ENCODE measurements at regions not wholly inside any gene's neighbourhood (a gene's known extent, or its start where the extent isn't known, plus 50 kb on each side); places are given as distances from the start of the nearest gene placed in this dataset.

DNA sequence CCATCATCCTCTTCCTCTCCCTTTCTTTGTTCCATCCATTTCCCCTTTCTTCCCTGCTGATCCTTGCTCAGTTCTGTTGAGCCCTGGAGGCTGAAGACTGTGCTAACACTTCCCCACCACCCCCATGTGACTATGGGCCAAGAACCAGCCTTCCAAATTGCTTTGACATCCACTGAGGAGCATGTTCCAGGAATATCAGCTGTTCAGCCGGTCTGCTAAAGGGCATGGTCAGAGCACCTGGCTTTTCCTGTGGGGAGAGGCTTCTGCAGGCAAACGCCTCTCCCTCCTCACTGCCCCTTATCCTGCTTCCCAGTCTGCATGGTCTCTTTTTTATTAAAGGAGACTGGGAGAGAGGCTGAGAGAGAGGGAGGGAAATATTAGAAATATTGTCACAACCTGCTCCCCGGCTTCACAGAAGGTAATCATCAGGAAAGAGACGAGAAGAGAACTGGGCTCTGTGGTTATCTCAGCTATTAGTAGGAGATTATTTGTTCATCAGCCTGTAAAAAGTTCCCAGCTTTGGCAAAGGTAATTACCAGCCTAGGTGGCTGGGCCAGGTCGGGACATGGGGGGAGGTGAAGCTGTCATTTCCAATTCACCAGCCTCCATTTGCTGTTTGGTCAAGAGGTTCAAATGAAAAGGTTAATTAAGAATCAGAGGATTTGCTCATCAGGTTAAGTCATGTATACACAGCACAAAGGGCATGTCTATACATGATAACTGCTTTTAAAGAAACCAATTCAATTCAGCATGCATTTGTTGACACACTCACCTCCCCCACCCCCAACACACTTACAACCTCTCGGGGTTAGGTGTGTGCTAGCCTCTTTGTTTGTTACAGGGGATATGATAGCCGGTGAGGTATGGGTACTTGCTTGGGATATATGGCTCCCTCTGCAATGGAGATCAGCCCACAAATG, 83.7 kb upstream of the CRHR1 start:
- TF ChIP-seq POLR2AphosphoS5 (IDR thresholded peaks at IDR 0.05; ENCODE audit: low read depth, low read length) (no peak), TAF1 (IDR thresholded peaks at IDR 0.05; ENCODE audit: borderline replicate concordance, insufficient read depth, low read length) (no peak), SIN3A (IDR thresholded peaks at IDR 0.05; ENCODE audit: borderline replicate concordance, insufficient read depth, low read length) (no peak)

Measured in PFSK-1 (cell line).